NCI-H1436 treated with DMSO at 0.1 percent for 48 hours (cell line): ENCODE measurements at regions not wholly inside any gene's neighbourhood (a gene's known extent, or its start where the extent isn't known, plus 50 kb on each side); places are given as distances from the start of the nearest gene placed in this dataset.
"Not testable (repeated sequence)": the region's sequence is repeated elsewhere in the genome, so short reads cannot be mapped to it uniquely, and the experiment has no call there.

Experiments used
- DNase-seq: peaks from one replicate; lab custom pipeline; 2025; lab: John Stamatoyannopoulos, UW

- not testable (repeated sequence) for DNase-seq
Observed at GRCh38 chr2:133882159-133882558, 313.9 kb upstream of the NCKAP5 start.

DNA sequence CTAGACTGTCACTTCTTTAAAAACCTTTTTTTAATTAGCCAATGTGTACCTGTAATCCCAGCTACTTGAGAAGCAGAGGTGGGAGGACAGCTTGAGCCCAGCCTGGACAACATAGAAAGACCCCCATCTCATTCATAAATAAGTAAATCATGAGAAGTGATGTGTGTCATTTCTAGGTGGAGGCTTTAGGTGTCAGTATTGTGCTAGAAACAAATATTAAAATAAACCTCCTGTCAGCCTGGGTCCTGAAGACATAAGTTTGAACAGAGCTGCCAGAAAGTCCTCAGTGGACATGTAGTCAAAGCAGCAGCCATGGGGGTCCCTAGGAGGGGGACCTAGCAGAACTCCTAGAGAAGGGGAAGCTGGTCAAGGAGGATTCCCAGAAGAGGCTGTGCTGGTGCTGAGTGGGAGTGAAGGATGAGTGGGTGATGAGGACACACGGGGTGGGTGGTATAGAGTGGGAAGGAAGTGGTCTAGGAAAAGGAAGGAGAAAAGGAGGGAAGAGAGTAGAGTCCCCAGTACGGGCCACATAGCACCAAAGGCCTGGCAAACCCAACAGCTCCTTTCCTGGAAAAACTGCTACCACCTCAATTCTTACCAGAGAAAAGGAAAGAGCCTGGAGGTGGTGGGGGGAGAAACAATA is 316.6 kb upstream of the NCKAP5 start:
- DNase-seq, result no peak

GRCh38 chr2:133885847-133886246 is 317.6 kb upstream of the NCKAP5 start:
- no peak for DNase-seq

DNA sequence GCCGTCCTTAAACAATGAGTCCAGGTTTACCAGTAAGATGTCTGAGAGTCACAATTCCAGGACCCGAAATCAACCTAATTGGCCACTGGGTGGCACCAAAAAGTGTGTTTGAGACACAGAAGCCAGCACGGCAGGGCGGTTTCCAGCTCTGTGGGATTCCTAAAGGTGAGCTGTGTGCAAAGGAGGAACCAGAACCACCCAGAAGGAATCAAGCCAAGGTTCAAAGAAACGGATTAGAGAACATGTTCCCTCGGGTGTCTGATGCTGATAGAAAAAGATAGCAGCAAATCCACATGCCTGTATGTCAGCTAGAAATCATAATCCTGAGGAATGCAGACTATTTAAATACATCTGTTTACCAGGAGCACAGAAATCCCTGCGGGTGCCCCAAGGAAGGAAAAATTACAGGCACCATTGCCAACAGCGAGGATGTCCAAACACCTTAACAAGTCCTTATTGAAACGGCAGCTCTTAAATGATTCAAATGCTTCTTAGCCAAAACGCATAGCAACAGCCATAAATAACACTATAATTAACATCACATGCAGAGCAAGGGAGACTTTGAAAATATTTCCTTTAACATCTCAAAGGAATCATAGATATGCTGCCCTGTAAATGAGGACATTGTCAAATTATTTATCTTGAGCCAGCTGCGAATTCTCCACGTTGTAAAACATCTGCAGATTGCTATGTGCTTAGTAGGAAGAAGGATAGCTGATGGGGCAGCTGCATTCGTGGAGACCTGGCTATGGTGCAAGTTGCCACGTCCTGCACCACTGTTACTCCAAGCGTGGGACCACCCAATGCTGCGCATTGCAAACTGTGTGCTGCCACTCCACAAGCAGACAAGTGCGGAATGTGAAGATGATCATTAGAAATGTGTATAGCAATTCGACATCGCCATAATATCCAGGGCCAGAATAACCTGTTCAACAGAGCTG is 318.7 kb upstream of the NCKAP5 start:
- peak; percentile 2 for DNase-seq

GRCh38 chr2:133887676-133888040 is 319.4 kb upstream of the NCKAP5 start:
- no peak for DNase-seq

- no peak for DNase-seq
Observed at GRCh38 chr2:133888107-133888506, 319.8 kb upstream of the NCKAP5 start.

GRCh38 chr2:133888621-133889219 is 320.5 kb upstream of the NCKAP5 start:
- DNase-seq, result no peak

- DNase-seq, result no peak
Observed at GRCh38 chr2:133892352-133892913, 324.2 kb upstream of the NCKAP5 start.

GRCh38 chr2:133894429-133894828 is 326.2 kb upstream of the NCKAP5 start:
- no peak for DNase-seq

- DNase-seq, result not testable (repeated sequence)
Observed at GRCh38 chr2:133897838-133898237, 329.6 kb upstream of the NCKAP5 start.

GRCh38 chr2:133900909-133901308 is 332.6 kb upstream of the NCKAP5 start:
- no peak for DNase-seq

DNA sequence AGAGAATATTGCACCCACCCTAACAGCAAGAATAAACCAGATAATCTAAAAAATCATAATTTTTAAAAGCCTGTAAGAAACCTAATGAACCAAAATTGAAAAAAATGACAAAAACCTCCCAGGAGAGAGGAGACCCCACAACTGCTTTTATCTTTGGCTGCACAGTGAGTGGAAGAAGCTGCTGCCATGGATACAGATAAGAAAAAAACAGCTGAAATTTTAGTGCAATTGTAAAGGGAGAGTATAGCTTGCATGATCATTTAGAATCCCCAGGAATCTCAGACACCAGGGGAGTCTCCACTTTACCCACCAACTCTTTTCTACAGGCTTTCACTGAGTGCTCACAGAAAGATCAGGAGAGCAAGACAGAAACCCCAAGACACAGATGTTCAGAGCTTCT is 338.1 kb upstream of the NCKAP5 start:
- DNase-seq, result no peak

DNA sequence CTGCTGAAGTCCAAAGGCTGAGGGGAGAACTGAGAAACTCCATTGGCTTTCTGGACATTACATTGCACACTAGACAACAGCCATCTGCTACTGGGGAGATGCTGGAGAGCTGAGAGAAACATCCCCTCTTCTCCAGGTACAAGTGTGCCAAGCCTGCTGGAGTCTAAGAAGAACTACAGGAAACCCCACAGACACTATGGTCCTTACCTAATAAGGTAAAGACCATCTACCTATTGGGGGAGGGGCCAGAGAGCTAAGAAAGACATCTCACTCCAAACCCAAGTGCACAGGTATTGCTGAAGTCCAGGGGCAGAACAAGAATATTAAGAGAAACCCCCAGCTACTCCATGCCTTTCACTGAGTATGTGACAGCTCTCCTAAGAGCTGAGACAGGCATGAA is 338.7 kb upstream of the NCKAP5 start:
- DNase-seq, result no peak

DNA sequence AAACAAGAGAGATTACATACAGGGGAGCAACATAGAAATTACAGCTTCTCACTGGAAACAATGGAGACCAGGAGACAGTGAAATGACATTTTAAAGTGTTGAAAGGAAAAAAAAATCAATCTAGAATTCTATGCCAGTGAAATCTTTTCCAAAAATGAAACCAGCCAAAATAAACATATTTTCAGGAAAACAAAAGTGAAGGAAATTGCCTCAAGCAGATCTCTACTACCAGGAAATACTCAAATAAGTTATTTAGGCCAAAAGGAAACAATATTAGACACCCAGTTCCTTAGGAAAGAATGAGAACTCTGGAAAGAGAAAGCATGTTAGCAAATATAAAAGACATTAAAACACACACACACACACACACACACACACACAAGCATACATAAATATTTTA is 339.9 kb upstream of the NCKAP5 start:
- DNase-seq, result no peak

DNA sequence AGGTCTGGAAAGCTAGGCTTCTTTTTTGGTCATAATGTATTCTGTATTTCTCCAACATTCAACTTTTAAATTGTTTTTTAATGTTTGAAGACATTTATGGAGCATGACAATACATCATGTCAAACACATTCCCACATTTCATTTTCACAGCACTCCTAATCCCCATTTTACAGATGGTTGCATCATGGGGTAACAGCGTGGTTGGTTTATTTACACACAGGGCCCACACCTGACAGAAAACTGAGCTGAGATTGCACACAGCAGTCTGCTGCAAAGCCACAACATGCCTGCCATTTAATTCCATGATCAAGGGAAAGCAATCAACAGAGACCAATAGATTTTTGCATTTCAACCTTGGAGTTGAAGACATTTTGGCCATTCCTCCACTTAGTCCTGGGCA is 335.7 kb upstream of the MGAT5 start:
- no peak for DNase-seq

GRCh38 chr2:133919285-133919684 is 334.6 kb upstream of the MGAT5 start:
- no peak for DNase-seq

- DNase-seq, result no peak
Observed at GRCh38 chr2:133927894-133928293, 326.0 kb upstream of the MGAT5 start.

GRCh38 chr2:133936096-133936495 is 317.8 kb upstream of the MGAT5 start:
- DNase-seq, result no peak

GRCh38 chr2:133936601-133937000 is 317.3 kb upstream of the MGAT5 start:
- no peak for DNase-seq

GRCh38 chr2:133937669-133938068 is 316.2 kb upstream of the MGAT5 start:
- DNase-seq, result no peak

DNA sequence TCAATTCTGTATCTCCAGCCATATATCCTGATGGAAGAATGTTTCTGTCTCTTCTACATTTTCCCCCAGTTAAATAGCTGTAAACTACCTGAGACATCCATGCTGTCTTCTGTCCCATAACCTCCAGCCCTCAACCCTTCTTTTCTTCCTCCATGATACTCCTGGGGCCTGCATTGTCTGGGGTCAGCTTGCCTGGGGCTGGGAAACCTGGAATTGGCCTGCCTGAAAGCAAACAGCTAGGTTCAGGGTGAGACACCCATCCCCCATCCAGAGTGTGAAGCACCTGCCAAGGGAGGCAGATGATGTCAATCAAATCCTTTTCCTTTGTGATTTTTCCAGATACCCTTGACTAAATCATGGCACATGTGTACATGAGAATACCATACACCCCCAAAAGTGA is 313.7 kb upstream of the MGAT5 start:
- no peak for DNase-seq

GRCh38 chr2:133941666-133942065 is 312.2 kb upstream of the MGAT5 start:
- DNase-seq, result no peak

GRCh38 chr2:133942398-133942797 is 311.5 kb upstream of the MGAT5 start:
- no peak for DNase-seq
